Activated CD4-positive, CD25-positive, alpha-beta regulatory T cell (primary cell): ENCODE measurements at regions not wholly inside any gene's neighbourhood (a gene's known extent, or its start where the extent isn't known, plus 50 kb on each side); places are given as distances from the start of the nearest gene placed in this dataset.

Experiments used
- DNase-seq, 4 experiments: peaks; one replicate each; lab custom pipeline; 2025; lab: John Stamatoyannopoulos, UW

DNA sequence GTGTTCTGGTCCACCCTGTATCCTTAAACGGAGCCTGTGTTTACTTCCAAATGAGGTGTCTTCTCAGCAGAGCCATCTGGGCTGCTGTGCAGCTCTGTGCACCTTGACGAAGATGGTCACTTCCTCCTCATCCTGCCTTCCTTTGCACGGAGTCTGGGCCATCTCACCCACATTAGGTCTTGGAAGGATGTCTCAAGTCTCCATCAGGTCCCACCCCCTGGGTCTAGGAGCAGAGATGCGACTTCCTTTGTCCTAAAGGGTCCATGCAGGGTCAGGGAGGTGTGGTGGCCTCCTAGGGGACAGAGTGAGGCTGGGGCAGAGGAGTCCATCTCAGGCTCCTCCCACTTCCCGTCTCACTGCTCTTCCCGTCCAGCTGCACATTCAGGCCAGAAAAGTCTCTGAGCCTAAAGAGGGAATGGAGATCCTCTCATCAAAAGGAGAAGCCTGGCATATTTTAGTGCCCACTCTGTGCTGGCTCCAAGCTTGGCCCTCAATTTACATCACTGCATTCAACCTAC lies 209.2 kb downstream of the MATN1 start:
- DNase-seq: no peak

DNA sequence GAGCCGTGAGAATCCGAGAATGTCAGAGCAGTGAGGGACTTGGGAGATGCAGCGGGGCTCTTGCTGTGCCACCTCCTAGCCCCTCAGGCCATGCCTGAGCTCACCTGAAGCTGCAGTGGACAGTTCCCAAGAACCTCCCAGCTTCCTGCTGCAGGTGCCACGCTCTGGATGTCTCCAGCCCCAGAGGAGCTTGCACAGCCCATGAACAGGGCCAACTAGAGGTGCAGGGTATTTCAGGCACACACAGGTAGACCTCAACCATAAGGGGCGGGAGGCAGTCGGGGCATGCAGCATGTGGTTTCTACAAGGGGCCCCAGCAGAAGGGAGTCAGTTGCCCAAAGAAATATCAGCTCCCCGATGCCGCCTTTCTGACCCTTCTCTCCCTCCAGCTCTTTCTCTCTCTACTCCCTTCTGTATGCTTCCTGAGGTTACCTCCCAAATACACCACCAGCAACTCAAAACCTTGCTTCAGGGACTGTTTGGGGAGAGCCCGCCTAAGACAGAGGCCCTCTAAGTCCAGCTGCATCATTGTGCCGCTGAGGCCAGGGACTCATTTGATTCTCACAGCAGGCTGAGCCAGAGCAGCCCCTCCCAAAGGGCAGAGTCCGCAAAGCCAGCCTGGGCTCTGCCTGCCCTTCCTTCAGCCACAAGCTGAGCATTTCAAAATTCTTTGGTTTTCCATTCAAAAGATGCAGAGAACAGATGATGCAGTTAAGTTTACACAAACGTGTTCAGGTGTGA lies 209.8 kb downstream of the MATN1 start:
- DNase-seq: no peak

DNA sequence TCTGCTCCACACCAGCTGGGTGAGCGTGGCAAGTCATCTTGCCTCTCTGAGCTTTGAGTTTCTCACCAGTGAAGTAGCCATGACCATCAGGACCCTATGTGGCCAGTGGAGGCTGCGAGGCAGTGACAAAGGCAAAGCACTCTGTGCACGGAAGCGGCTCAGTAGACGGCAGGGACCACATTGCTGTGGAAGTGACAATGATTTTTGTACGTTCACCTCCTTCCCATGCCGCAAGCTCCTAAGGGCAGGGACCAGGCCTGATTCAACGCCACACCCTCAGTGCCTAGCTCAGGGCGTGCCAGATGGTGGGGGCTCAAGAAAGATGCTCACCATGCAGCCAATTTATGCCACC lies 210.5 kb downstream of the MATN1 start:
- no peak for DNase-seq

DNA sequence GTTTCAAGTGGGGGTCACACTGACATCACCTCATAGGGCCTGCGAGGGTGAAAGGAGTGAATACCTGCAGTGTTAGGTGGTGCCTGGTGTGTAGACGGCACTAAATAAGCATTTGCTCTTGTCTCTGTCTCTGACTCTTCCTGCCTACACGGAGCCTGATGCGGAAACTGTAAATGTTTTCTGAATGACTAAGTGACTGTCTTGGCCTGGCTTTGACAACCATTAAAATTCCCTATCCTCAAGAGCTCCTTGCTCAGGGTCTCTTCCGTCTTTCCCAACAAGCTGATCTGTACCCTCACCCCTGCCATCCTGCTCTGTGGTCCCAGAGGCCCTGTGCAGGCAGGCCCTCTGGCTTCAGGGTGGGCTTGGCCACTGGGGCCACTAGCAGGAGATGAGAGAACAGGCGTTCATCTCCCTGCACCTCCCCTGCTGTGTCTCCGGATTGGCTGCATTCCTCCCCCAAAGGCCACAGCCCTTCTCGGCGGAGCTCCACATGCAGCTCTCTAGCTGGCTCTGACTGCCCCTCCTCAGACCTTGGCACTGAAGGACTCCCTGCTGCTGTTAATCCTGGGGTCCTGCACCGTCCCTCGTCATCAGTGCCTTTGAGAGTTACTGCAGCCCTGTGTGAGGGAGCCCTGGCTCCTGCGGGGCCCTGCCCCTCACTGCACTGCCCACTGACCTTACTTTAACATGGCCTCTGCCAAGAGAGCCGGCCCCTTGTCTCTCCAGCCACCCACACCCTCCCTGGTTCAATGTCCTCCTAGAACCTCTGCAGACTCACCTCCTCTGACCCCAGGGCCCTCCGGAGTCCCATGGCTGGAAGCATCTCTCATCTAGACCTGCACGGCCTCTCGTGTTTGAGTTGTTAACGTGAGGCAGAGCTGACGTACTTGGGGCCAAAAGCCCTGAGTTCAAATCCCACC lies 211.1 kb downstream of the MATN1 start:
- no peak for DNase-seq

DNA sequence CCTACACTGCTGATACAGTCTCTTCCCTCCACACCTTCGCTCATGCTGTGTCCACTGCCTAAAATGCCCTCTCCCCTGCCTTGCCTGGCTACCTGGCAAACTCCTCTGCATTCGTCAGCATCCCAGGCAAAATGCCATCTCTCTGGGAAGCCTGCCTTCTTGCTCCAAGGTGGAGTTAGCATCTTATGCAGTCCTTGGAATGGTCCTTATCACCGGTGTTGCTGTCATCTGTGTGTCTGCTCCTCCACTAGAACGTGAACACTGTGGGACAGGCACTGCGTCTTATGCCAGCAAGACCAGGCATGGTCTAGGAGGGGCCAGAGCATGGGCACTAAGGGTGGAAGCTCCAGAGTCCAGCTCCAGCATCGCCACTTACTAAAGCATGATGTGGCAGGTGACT lies 211.8 kb downstream of the MATN1 start:
- DNase-seq: no peak

DNA sequence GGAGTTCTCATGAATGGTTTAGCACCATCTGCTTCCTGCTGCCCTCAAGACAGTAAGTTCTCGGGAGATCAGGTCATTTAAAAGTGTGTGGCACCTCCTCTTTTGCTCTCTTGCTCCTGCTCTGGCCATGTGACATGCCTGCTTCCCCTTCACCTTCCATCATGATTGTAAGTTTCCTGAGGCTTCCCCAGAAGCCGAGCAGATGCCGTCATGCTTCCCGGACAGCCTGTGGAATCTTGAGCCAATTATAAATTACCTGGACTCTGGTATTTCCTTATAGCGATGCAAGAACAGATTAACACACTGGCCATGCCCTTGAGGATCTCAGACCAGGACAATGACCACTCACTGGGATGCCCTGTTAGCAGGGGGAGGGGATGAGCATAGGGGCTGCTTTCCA lies 212.3 kb downstream of the MATN1 start:
- DNase-seq: no peak

DNA sequence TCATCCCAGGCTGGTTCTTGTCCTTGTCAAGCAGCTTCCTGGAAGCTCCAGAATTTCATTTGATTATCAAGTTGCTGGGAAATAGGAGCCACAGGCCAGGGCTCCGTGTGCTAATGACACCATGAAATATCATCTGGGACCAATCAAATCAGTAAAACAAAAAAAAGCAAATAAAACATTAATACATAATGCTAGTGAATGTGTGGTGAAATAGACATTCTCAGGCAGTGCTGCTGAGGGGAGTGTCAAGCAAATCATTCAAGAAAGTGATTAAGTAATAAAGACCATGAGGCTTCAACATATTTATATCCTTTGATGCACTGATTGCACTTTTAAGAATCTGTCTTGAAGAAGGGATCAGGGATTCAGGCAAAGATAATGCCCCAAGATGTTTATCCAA lies 213.7 kb downstream of the MATN1 start:
- DNase-seq: no peak

DNA sequence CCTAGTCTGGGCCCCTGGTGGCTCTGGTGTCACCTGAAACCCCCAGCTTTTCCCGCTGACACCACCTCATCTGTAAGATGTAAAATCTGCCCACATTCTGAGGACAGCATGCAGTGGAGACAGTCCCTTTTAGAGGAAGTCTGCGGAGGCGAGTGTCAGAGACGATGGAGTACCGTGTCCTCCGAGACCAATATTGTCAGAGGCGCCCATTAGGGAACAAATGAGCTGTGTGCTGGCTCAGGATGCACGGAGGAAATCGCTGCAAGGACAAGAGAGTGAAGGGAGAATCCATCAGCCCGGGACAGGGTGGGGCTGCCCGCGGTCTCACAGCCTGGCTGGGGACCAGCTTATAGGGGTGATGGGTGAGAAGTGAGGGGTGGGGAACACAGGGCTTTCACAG lies 214.8 kb downstream of the MATN1 start:
- no peak for DNase-seq

DNA sequence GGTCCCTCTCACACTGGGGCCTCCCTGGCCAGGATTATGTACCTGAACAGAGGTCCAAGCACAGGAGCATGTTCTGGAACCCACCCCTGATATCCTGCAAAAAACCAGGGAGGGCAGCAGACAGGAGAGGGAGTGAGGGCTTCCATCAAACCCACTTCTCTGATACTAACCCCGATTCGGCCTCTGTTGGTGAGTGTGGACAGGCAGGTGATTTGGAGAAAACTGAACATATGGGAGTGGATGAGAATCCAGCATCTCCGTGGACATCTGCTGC lies 215.3 kb downstream of the MATN1 start:
- DNase-seq: no peak

DNA sequence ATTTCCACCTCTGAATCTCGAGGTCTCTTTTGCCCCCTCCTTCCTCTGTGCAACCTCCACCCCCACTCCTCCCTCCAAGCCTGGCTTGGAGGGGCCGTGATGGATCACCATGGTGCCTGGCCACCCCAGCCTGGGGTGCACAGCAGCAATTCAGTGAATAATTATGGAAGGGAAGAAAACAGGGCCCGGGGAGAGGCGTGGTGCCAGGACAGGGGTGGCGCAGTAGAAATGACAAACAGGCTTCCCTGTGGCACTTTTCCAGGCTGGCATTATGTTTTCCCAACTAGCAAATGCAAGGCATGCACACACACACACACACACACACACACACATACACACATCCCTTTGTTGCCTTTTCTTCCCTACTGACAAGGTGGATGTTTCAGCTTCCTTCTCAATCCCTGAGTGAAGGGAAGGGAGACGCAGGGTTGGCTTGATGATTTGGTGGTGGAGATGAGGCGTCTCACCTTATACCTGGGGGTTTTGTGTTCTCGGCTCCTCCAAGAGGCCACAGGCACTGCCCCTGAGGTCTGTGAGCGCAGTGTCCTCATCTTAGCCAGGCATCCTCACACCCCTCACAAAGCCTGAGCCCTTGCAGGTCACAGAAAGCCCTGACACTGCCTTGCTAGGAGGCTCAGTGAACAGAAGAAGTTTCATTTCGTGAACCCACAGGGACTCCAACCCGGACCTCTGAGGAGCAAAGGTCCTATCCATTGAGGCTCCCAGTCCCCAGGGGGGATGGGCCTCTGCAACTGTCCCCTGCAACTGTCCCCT lies 215.8 kb downstream of the MATN1 start:
- DNase-seq: no peak

DNA sequence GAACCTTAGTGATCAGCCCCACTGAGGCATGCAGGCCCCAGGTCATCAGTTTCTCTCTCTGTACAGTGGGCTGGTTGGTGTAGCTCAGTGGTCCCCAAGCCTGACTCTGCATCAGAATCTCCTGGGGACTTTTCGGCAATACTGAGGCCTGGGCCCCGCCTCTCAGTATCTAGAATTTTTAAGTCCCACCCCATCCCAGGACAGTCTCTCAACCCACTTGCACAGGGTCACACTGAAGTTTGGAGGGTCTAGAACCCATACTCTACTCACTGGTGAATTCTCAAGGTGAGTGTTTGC lies 216.4 kb downstream of the MATN1 start:
- no peak for DNase-seq

DNA sequence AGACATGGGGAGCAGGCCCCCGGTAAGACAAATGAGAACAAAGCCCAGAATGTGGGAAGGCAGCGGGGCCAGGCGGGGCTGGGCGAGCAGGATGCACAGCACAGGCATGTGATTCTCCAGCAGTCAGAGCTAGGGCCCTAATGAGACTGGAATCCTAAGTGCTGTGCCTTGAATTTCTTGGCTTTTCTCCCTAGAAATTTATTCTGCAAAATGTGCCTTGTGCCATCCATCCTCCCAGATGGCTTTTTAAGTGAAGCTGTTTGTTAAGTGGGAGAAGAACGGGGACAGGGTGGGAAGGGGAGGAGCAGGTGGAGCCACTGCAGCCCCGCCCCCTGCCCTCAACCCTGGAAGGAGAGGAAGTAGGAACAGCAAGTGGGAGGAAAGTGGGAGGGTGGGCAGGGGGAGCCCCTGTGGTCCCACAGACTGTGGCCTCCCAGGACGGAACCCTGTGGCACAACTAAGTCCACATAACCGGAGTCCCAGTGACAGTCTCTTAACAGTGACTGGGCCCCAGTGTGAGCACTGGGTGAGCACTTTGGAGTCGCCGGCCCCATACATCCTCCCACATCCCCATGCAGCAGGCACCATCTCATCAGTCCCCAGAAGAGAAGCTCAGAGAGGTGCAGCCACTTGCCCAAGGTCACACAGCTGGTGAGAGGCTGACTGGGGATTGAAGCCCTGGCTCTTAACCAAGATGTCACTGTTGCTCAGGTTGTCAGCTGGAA lies 216.9 kb downstream of the MATN1 start:
- no peak for DNase-seq

DNA sequence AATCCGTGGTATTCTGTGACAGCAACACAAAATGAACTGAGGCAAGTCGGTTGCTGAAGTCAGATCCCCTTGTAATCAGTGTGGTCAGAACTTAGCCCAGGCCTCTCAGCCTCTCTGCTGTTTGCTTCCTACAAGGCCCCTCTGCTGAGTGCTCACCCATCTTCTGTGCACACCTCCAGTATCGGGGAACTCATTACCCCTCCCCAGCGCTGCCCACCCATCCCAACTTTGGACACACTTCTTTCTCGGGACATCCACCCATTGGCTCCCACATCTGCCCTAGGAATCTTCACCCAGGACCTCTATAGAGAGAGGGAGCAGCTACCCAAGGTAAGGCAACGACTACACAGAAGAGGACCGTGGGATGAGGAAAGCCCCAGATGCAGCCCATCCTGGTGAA lies 217.5 kb downstream of the MATN1 start:
- no peak for DNase-seq

DNA sequence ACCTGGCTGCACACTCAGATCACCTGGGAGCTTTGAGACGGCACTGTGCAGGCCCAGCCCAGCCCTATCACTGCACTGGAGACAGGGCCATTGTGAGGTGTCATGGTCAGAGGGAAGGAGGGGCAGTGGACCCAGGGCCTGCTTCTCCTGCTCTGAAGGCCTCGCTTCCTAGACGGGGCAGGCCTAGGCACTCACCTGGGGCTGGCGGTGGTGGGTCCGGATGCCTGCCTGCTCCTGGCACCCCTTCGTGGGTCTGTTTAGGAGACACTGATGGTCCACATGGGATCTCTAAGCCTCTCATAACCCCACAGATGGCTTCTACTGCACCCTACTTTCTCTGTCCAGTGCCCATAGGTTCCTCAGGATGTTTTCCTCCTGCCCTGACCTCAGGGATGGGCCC lies 230.9 kb downstream of the MATN1 start:
- no peak for DNase-seq

DNA sequence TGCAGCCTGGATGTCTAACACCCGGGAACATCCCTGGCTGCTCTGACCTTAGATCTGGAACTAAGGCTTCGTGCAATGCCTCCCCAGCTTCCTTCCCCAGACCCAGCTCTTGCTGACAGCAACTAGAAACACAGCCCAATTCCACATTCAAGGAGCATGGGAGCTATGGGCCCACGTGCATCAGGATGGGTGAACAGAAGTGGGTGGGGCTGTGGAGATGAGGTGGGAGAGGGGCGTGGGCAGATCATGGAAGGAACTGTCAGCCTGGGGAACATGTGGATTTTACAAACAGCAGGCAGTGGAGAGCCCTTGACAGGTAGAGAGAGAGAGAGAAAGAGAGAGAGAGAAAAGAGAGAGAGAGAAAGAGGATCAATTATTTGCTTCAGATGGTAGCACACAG lies 231.6 kb downstream of the MATN1 start:
- DNase-seq: no peak

DNA sequence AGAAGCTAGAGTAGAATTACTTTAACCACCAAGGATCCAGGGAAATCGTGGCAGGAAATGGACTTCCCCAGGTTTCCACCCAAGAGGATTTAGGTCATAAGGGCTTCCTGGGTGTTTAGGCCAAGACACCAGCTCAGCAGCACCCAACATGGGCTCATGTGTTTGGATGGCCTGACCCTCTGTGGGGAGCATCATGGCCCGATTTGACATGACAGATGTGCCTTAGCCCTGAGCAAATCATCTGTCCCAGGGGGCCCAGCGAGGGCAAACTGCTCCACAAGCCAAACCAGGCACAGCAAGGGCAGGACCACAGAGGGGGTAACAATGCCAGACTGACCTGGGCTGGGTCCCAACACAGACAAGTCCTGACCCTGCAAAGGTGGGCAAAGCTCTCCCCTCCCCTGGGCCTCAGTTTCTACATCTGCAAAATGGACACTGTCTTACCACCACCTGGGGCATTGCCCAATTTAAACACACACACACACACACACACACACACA lies 232.8 kb downstream of the MATN1 start:
- no peak for DNase-seq

DNA sequence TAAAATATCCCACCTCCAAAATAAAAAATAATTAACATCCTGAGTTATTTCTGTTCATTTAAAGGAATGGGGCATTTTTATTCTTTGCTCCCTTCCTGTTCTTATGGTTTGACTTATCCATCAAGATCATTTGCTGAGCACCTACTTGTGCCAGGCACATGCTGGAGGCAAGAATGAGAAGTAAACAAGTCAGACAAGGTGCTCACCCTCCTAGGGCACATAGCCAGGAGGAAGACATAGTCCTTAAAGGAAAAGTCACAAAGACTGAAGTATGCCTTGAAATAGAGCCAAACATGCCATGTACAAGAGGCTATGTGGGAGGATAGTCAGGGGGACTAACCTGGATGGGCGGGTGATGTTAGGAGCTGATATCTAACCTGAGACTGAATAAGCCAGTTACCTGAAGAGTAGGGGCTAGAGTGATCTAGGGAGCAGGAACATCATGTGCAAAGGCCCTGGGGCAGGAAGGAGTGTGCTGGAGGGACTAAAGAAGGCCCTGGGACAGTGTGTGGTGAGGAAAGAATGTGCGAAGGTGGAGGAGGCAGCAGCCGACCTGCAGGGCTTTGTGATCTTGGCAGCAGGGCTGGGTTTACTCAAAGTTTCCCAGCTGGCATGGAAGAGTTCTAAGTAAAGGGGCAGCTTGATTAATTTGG lies 233.5 kb downstream of the MATN1 start:
- DNase-seq: no peak

DNA sequence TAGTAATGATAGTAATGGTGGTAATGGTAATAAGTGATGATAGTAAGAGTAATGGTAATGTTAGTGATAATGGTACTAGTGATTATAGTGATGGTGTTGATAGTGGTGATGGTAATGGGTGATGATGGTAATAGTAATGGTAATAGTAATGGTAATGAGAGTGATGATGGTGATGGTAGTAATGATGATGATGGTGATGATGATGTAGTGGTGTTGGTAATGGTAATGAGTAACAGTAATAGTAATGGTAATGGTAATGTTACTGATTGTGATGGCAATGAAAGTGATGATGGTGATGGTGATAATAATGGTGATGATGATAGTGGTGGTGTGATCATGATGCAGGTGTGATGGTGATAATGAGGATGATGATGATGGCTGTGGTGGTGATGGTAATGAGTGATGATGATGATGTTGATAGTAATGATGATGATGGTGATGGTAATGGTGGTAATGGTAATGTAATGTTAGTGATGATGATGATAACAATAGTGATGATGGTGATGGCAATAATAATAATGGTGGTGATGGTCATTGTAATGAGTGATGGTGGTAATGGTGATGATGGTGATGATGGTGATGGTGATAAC lies 235.0 kb downstream of the MATN1 start:
- no peak for DNase-seq

DNA sequence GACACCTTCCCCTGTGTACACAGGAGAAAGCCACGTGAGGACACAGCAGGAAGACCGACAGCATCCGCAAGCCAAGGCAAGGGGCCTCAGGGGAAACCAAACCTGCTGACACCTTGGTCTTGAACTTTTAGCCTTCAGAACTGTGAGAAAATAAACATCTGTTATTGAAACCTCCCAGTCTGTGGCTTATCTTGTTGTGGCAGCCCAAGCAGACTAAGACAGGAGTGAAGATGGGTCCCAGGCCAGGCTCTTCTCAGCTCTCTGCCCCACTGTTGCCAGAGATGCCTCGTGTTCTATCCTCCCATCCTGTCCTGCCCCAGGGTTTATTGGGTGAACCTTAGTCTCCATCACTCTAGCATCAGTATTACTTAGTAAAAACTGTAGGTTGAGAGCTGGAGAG lies 236.3 kb downstream of the MATN1 start:
- no peak for DNase-seq

DNA sequence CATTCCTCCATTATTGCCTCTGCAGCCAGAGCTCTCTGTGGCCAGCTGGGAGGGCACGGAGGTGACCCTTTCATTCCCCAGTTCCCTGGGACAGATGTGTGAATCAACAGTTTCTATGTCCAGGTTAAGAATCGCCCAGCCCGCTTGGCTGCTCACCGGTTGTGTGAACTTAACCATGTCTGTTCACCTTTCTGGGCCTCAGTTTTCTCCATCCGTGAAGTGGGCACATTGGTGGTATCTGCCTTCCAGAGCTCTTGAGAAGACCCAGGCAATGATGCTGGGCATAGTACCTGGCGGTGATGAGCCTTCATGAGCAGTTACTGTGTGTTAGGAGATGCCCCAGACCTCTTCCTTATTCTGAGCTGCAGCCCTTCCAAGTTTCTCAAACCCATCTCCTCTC lies 238.3 kb downstream of the MATN1 start:
- no peak for DNase-seq

DNA sequence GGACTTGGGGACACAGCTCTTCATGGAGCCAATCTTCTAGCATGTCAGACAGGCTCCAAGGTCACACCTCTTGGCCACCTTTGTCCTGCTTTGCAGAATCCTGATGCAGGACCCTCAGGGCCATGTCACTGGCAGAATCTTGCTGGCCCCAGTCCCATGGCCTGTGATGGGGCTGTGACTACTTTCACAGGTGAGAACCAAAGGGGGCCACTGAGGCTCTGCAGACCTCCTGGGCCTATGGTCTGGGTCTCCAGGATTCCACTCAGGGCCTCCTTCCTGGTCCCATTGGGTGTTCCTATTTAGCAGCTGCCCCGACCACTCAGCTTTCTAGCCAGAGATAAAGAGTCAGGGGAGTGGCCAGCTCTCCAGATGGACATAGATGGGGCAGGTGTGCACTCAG lies 238.7 kb downstream of the MATN1 start:
- no peak for DNase-seq
